ENCODE measurements at regions not wholly inside any gene's neighbourhood (a gene's known extent, or its start where the extent isn't known, plus 50 kb on each side); places are given as distances from the start of the nearest gene placed in this dataset.

DNA sequence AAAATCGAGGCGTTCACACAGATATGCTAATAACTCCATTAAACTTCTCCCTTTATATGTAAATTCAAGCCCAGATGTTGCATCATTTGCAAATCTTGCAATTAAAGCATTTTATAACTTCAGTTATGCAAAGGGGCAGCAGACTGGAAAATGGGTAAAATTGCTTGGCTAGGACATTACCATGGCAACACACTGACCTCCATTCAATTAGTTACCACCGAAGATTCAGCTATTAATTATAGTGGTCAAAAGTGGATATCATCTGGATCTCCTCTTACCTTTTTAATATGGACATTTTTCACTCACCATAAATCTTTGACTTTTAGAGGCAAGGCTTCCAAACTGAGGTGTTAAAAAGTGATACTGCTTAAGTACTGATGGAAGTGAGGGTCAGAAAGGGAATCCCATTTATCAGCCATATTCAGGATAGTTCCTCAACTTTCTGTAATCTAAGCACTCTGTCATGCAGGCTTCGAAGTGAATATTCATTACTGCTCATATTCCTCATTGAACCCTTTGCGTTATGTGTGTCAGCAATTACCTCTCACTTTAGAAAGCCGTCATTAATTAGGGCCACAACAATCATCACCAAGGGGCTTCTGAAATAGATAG lies 386.2 kb upstream of the ROBO2 start:
- H3K36me3 ChIP-seq (ENCODE audit: control insufficient read depth, insufficient read depth, low read length) = no peaks in the 10 kb centered on the region
- DNase-seq (ENCODE audit: extremely low read depth, insufficient read length) = no peak
- H3K4me3 ChIP-seq (replicated peaks; ENCODE audit: low read depth, low read length) = no peak overlapping the region
- no peak for TF ChIP-seq CTCF (IDR thresholded peaks at IDR 0.05; ENCODE audit: insufficient read depth, low read length, poor library complexity, severe bottlenecking)
- no peaks in the 10 kb centered on the region for H3K27me3 ChIP-seq (replicated peaks; ENCODE audit: control insufficient read depth, insufficient read depth, low read length)

GRCh38 chr3:76656531-76657070 lies 383.3 kb upstream of the ROBO2 start:
- Histone ChIP-seq H3K36me3 (ENCODE audit: control insufficient read depth, insufficient read depth, low read length) (no peaks in the 10 kb centered on the region), H3K27me3 (replicated peaks; ENCODE audit: control insufficient read depth, insufficient read depth, low read length) (no peaks in the 10 kb centered on the region), H3K4me3 (replicated peaks; ENCODE audit: low read depth, low read length) (no peak overlapping the region)
- DNase-seq (ENCODE audit: extremely low read depth, insufficient read length) = no peak
- no peak for TF ChIP-seq CTCF (IDR thresholded peaks at IDR 0.05; ENCODE audit: insufficient read depth, low read length, poor library complexity, severe bottlenecking)

DNA sequence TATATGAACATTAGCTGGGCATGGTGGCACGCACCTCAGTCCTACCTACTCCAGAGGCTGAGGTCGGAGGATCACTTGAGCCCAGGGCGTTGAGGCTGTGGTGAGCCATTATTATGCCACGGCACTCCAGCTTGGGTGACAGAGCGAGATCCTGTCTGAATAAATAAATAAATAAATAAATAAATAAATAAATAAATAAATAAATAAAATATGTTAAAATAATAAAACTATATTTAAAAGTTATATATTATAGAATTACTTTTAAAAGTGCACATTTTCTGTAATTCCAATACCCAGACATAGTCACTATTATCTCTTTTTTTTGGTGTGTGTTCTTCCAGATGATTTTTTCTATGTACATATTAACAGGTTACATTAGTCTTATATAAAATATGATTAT lies 382.0 kb upstream of the ROBO2 start:
- H3K4me3 ChIP-seq (replicated peaks; ENCODE audit: low read depth, low read length) = no peak overlapping the region
- TF ChIP-seq CTCF (IDR thresholded peaks at IDR 0.05; ENCODE audit: insufficient read depth, low read length, poor library complexity, severe bottlenecking) = no peak
- H3K27me3 ChIP-seq (replicated peaks; ENCODE audit: control insufficient read depth, insufficient read depth, low read length) = no peaks in the 10 kb centered on the region
- H3K36me3 ChIP-seq (ENCODE audit: control insufficient read depth, insufficient read depth, low read length) = no peaks in the 10 kb centered on the region
- no peak for DNase-seq (ENCODE audit: extremely low read depth, insufficient read length)

GRCh38 chr3:76661527-76662250 lies 378.2 kb upstream of the ROBO2 start:
- no peak overlapping the region for H3K4me3 ChIP-seq (replicated peaks; ENCODE audit: low read depth, low read length)
- H3K27me3 ChIP-seq (replicated peaks; ENCODE audit: control insufficient read depth, insufficient read depth, low read length) = no peaks in the 10 kb centered on the region
- no peaks in the 10 kb centered on the region for H3K36me3 ChIP-seq (ENCODE audit: control insufficient read depth, insufficient read depth, low read length)
- no peak for DNase-seq (ENCODE audit: extremely low read depth, insufficient read length)
- no peak for TF ChIP-seq CTCF (IDR thresholded peaks at IDR 0.05; ENCODE audit: insufficient read depth, low read length, poor library complexity, severe bottlenecking)

DNA sequence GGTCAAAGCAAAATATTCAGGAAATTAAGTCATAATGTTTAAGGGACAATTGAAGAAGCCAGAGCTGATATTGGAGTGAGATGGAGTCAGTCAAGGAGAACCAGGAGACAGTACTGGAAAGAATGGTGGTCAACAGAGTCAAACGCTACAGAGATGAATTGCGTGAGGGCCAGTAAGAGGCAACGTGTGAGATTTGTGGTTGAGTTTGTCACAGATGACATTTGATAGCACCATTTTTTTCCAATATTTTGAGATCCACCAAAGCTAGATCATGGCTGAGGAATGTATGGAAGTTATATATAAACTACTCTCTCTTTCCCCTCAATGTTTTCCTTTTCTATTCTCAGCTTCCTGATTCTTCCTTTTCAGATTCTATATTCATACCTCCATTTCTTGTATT lies 375.1 kb upstream of the ROBO2 start:
- Histone ChIP-seq H3K27me3 (replicated peaks; ENCODE audit: control insufficient read depth, insufficient read depth, low read length) (no peaks in the 10 kb centered on the region), H3K36me3 (ENCODE audit: control insufficient read depth, insufficient read depth, low read length) (no peaks in the 10 kb centered on the region), H3K4me3 (replicated peaks; ENCODE audit: low read depth, low read length) (no peak overlapping the region)
- no peak for DNase-seq (ENCODE audit: extremely low read depth, insufficient read length)
- TF ChIP-seq CTCF (IDR thresholded peaks at IDR 0.05; ENCODE audit: insufficient read depth, low read length, poor library complexity, severe bottlenecking) = no peak
